Stimulated activated effector memory CD8-positive, alpha-beta T cell treated with anti-CD3 and anti-CD28 coated beads, Interleukin-12 subunit alpha, Interleukin-12 subunit beta, amount 100 ng/mL, for 72 hours (primary cell): ENCODE measurements at regions not wholly inside any gene's neighbourhood (a gene's known extent, or its start where the extent isn't known, plus 50 kb on each side); places are given as distances from the start of the nearest gene placed in this dataset.

Source experiments
- ATAC-seq: fragments of 150-1000 bp; cut with Tn5 transposase; 2 replicates; pipeline ENCODE4 v1.10.0; 2021
- DNase-seq, 2 donors: peaks; one replicate each; pipeline ENCODE4 v3.0.0; 2021 to 2022; ENCODE audit warnings: low spot score in 2 of 2
- H3K27ac Mint-ChIP-seq: one replicate; pipeline ENCODE4 v1.8.0; 2022; ENCODE audit warnings: mild to moderate bottlenecking, mixed read lengths
- H3K36me3 Mint-ChIP-seq: one replicate; pipeline ENCODE4 v1.8.0; 2022; ENCODE audit warnings: mild to moderate bottlenecking, mixed read lengths
- H3K4me1 Mint-ChIP-seq: one replicate; pipeline ENCODE4 v1.8.0; 2022; ENCODE audit warnings: mixed read lengths
- H3K4me3 Mint-ChIP-seq: one replicate; pipeline ENCODE4 v1.8.0; 2022; ENCODE audit warnings: mild to moderate bottlenecking, mixed read lengths
- H3K9me3 Mint-ChIP-seq: one replicate; pipeline ENCODE4 v1.8.0; 2022; ENCODE audit warnings: mixed read lengths

GRCh38 chr1:56153276-56153675, 426.1 kb downstream of the PLPP3 start:
- DNase-seq, result no peak
- Mint-ChIP-seq H3K9me3 (peaks cover 2% of the 10 kb centered on the region), H3K4me1 (no peaks in the 10 kb centered on the region), H3K27ac (no peak overlapping the region), H3K4me3 (no peak overlapping the region), H3K36me3 (no peaks in the 10 kb centered on the region)
- no peak for ATAC-seq

DNA sequence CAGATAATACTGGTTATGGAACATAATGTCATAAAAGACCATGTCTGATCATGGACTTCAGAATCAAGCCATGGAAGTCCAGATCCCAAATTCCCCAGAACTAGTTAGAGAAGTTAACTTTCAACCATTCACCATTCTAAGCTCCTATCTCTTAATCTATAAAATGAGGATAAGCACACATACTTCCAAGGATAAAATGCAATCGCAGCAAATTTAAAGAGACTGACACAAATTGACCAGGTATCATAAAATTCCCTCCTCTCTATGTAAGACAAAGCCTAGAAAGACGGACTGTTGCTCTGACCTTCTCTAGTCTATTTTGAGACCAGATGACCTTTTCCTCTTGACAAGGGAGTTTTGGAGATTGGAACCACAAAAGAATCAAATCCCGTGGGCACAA, 426.7 kb downstream of the PLPP3 start:
- H3K9me3 Mint-ChIP-seq, result peaks cover 2% of the 10 kb centered on the region
- H3K4me3 Mint-ChIP-seq, result no peak overlapping the region
- DNase-seq, result no peak
- no peak for ATAC-seq
- no peak overlapping the region for H3K27ac Mint-ChIP-seq
- H3K36me3 Mint-ChIP-seq, result no peaks in the 10 kb centered on the region
- H3K4me1 Mint-ChIP-seq, result no peaks in the 10 kb centered on the region

GRCh38 chr1:56151402-56151801, 428.0 kb downstream of the PLPP3 start:
- peaks cover 3% of the 10 kb centered on the region for H3K9me3 Mint-ChIP-seq
- H3K27ac Mint-ChIP-seq, result no peak overlapping the region
- no peaks in the 10 kb centered on the region for H3K36me3 Mint-ChIP-seq
- H3K4me3 Mint-ChIP-seq, result no peak overlapping the region
- DNase-seq (no peak), ATAC-seq (no peak)
- no peaks in the 10 kb centered on the region for H3K4me1 Mint-ChIP-seq

DNA sequence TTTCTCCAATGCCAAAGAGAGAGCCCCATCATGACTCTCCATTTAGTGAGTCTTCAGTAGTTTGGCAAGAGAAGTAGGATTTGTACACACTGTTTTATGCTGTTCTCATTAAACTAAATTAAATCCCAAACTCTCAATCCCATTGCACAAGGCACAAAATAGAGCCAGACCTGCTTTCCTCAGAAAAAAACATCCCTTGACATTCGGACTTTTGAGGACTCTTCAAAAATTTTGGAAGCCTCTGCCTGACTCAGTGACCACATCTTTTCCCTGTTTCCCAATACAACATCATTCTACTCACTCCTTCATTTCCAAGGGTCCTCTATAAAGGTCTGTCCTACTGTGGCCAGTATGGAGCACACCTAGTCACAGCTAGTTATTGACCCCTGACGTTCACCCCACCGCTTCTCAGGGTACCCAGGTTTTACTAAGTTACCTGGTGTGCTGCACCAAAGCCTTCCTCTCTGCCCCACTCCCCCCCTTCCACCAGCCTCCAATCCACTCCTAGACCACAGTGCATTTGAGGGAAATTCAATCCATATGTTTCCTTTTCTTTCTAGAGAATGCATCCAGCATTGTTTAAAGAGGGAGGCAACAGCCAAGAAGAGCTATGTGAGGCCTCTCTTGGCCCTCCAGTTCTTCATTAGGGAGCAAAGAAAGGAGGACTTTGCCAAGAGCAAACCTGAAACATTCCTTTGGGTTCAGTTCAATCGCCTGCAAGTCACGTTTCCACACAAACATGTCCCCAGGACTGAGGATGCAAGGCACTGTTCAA, 428.7 kb downstream of the PLPP3 start:
- H3K4me3 Mint-ChIP-seq, result no peak overlapping the region
- ATAC-seq (no peak), DNase-seq (no peak)
- H3K27ac Mint-ChIP-seq, result no peak overlapping the region
- H3K36me3 Mint-ChIP-seq, result no peaks in the 10 kb centered on the region
- H3K9me3 Mint-ChIP-seq, result peaks cover 5% of the 10 kb centered on the region
- no peaks in the 10 kb centered on the region for H3K4me1 Mint-ChIP-seq

DNA sequence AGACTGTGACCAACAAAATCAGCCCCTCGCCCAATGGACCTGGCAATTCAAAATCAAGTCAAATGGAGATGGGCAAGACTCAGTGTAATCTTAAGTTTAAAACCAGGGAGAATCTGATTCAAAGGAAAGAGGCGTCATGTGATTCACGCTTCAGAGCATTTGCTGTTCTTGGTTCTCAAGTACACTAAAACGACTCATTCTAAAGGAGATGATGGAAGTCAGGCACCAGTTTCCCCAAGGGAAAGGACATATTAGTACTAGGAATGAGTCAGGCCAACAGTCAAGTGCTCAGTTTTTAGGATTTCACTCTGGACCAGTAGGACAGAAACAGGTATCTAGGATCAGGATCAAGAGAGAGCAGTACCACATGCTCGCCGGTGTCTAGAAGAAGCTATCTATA, 429.6 kb downstream of the PLPP3 start:
- DNase-seq, result no peak
- Mint-ChIP-seq H3K36me3 (no peaks in the 10 kb centered on the region), H3K9me3 (peaks cover 5% of the 10 kb centered on the region), H3K27ac (no peak overlapping the region), H3K4me3 (no peak overlapping the region), H3K4me1 (no peaks in the 10 kb centered on the region)
- no peak for ATAC-seq

- Mint-ChIP-seq H3K36me3 (no peaks in the 10 kb centered on the region), H3K27ac (no peak overlapping the region), H3K4me3 (no peak overlapping the region), H3K9me3 (peaks cover 5% of the 10 kb centered on the region), H3K4me1 (no peaks in the 10 kb centered on the region)
- ATAC-seq (no peak), DNase-seq (no peak)
Observed at GRCh38 chr1:56148326-56149193, 430.8 kb downstream of the PLPP3 start.

DNA sequence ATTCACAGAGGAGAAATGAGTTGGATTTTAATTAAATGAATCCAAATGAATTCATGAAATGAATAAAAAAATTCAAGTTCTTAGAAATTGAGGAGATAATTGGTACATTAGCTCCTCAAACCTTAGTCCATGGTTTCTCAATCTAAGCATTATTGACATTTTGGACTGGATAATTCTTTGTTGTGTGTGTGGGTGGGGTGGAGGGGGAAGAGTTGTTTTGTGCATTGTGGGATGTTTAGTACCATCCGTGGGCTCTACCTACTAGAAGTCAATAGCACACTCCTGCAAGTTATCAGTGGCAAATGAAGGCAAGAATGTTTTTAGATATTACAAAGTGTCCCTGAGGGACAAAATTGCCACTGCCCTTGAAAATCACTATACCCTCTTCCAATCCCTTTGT, 431.9 kb downstream of the PLPP3 start:
- no peak for DNase-seq
- H3K9me3 Mint-ChIP-seq, result peaks cover 5% of the 10 kb centered on the region
- H3K4me1 Mint-ChIP-seq, result no peaks in the 10 kb centered on the region
- H3K27ac Mint-ChIP-seq, result no peak overlapping the region
- no peak for ATAC-seq
- H3K4me3 Mint-ChIP-seq, result no peak overlapping the region
- no peaks in the 10 kb centered on the region for H3K36me3 Mint-ChIP-seq

DNA sequence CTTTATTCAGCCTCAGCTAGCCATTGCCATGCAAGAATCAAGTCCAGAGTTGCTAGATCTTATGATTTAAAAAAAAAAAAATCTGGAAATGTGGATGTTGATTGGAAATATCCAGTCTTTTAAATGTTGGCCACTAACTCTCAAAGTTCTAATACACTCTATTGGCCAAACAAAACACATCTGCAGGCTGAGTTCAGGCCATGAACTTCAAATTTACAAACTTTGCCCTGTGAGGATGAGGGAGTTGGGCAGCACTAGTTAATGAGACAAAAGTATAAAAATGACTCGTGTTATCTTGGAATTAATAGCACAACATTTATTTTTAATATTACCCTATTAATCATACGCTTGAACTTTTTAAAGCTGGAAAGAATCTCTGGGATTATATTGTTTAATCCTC, 432.3 kb downstream of the PLPP3 start:
- H3K4me1 Mint-ChIP-seq, result no peaks in the 10 kb centered on the region
- H3K27ac Mint-ChIP-seq, result no peak overlapping the region
- H3K9me3 Mint-ChIP-seq, result peaks cover 5% of the 10 kb centered on the region
- ATAC-seq, result no peak
- no peaks in the 10 kb centered on the region for H3K36me3 Mint-ChIP-seq
- H3K4me3 Mint-ChIP-seq, result no peak overlapping the region
- no peak for DNase-seq

DNA sequence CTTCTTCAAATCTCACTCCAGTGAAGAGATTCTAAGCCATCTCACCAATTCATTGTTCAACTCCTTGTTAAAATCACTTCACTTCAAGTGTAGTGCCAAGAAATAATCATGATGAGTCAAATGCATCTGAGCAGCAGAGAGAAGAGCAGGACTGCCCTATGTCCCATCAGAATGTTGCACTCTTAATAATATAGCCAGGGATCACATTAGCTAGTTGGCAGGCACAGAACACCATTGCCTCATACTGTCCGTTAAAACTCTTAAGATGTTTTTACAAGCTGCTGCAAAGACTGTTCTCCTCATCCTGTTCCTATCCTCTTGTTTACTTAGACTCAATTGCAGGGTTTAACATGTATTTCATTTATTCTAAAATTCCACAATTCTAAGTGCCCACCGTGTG, 432.9 kb downstream of the PLPP3 start:
- no peak for DNase-seq
- Mint-ChIP-seq H3K9me3 (peaks cover 5% of the 10 kb centered on the region), H3K36me3 (no peaks in the 10 kb centered on the region), H3K4me1 (no peaks in the 10 kb centered on the region), H3K27ac (no peak overlapping the region), H3K4me3 (no peak overlapping the region)
- no peak for ATAC-seq

DNA sequence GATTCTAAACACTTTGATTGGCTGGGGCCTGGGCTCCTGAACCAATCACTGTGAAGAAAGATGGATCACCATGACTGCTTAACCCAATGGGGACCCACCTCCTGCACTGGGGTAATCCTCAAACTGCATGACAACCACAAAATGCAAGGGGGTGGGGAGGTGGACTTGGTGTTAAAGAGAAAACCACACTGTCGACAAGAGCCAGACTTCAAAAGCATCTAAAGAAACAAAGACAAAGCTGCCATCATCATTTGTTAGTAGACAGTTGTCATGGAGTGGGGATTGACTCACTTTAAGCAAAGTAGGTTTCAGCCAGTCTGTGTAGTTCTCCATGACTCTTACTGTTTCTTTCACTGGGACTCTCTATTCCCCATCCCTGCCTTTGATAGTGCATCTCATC, 433.8 kb downstream of the PLPP3 start:
- no peaks in the 10 kb centered on the region for H3K36me3 Mint-ChIP-seq
- DNase-seq (no peak), ATAC-seq (no peak)
- H3K27ac Mint-ChIP-seq, result no peak overlapping the region
- no peaks in the 10 kb centered on the region for H3K4me1 Mint-ChIP-seq
- H3K9me3 Mint-ChIP-seq, result peaks cover 5% of the 10 kb centered on the region
- no peak overlapping the region for H3K4me3 Mint-ChIP-seq

GRCh38 chr1:56142301-56142700, 437.1 kb downstream of the PLPP3 start:
- ATAC-seq (no peak), DNase-seq (no peak)
- H3K4me1 Mint-ChIP-seq, result no peaks in the 10 kb centered on the region
- H3K36me3 Mint-ChIP-seq, result no peaks in the 10 kb centered on the region
- H3K4me3 Mint-ChIP-seq, result no peak overlapping the region
- H3K9me3 Mint-ChIP-seq, result peaks cover 2% of the 10 kb centered on the region
- H3K27ac Mint-ChIP-seq, result no peak overlapping the region

DNA sequence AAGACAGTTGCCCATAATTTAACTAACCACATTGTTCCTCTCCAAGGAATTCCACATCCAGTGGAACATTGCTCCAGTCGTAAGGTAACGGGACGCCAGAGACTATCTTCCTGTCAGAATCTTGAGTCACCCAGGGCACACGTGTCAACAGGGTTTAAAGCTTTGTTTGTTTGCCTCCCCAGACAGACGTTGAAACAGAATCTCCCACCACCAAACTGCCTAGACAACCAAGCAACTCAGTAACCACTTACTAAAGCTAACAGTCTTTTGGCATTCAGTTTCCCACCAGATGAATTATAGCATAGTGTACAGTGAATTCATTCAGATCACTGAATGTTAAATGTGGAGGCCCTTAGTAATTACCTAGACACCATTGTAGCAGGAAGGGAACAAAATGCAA, 439.5 kb downstream of the PLPP3 start:
- ATAC-seq (no peak), DNase-seq (no peak)
- Mint-ChIP-seq H3K4me3 (no peak overlapping the region), H3K9me3 (no peaks in the 10 kb centered on the region), H3K36me3 (no peaks in the 10 kb centered on the region), H3K27ac (no peak overlapping the region), H3K4me1 (no peaks in the 10 kb centered on the region)

DNA sequence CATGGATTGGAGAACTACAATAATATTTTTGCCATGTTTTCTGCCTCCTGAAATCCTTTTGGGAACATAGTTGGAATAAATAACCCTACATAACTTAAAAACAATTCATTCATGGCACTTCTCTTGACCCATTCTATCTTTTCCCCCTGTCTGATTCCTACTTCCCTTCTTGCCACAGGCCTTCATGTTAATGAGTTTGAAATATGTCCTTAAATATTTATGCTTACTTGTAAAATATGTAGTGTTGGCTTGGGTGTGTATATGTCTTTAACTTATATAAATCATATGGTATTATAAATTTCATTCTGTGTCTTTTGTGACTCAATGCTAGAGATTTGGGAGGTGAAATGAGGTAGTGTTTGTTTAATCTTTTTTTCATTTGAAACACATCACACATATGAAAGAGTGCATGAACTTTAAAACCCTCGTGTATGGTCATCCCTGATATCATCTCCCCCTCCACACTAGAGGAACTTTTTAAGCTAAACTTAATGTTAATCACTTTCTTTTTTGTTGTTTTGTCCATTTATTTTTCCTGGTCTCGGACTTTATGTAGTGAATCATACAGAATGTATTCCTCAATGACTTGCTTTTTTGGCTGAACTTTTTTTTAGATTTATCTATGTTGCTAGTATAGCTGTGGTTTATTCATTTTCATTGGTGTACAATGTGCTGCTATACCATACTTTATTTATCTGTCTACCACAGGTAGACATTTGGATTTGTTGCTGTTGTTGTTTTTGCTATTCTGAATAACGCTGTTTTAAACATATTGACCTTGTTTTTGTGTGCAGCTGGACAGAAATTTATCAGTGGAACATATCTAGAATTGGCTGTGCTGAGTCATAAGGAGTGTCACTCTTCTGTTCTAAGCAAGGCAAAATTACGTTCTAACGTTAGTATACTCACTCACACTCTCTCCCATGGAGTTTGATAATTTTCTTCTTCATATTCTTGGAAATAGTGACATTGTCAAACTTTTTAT, 441.6 kb downstream of the PLPP3 start:
- H3K9me3 Mint-ChIP-seq, result no peaks in the 10 kb centered on the region
- no peak overlapping the region for H3K27ac Mint-ChIP-seq
- H3K4me3 Mint-ChIP-seq, result no peak overlapping the region
- DNase-seq, result no peak
- H3K4me1 Mint-ChIP-seq, result no peaks in the 10 kb centered on the region
- no peak for ATAC-seq
- H3K36me3 Mint-ChIP-seq, result no peaks in the 10 kb centered on the region

- Mint-ChIP-seq H3K36me3 (no peaks in the 10 kb centered on the region), H3K4me3 (no peak overlapping the region), H3K4me1 (no peaks in the 10 kb centered on the region), H3K27ac (no peak overlapping the region), H3K9me3 (no peaks in the 10 kb centered on the region)
- DNase-seq (no peak), ATAC-seq (no peak)
Observed at GRCh38 chr1:56137090-56137489, 442.3 kb downstream of the PLPP3 start.

DNA sequence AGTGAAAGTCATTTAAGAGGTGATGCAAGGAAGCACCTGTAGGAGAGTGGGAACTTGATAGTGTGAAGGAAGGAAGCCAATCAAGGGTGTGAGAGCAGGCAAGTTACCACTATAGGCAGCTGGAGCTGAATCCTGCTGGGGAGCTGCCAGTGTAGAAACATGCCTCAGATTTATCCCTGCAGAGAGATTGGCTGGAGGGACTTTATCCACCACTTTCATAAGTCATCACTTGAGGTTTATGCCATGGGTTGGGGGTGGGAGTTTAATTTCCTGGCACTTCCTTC, 443.6 kb downstream of the PLPP3 start:
- ATAC-seq (no peak), DNase-seq (no peak)
- H3K4me3 Mint-ChIP-seq, result no peak overlapping the region
- H3K9me3 Mint-ChIP-seq, result no peaks in the 10 kb centered on the region
- H3K36me3 Mint-ChIP-seq, result no peaks in the 10 kb centered on the region
- H3K27ac Mint-ChIP-seq, result no peak overlapping the region
- no peaks in the 10 kb centered on the region for H3K4me1 Mint-ChIP-seq
